LNCaP clone FGC (cell line): ENCODE measurements at regions not wholly inside any gene's neighbourhood (a gene's known extent, or its start where the extent isn't known, plus 50 kb on each side); places are given as distances from the start of the nearest gene placed in this dataset.
A peak's percentile ranks its signal among the peaks of the same experiment; 100 is the strongest.

ENCODE experiments used
- DNase-seq: peaks from one replicate; pipeline ENCODE4 v3.0.0-alpha.2; 2011; ENCODE audit warnings: low read depth
- H3K4me3 ChIP-seq: 2 replicates; pipeline ENCODE4 v1.5.1; 2011; ENCODE audit warnings: mild to moderate bottlenecking, low read depth, low read length, control low read depth
- CTCF ChIP-seq: IDR thresholded peaks from 2 replicates; pipeline ENCODE4 v1.5.1; 2012; ENCODE audit warnings: mild to moderate bottlenecking; ENCODE audit not compliant: control insufficient read depth, insufficient read depth; ENCODE audit errors: extremely low read depth

- no peak overlapping the region for H3K4me3 ChIP-seq
- no peak for TF ChIP-seq CTCF
- DNase-seq, result peak; percentile 80
These were observed 152.6 kb upstream of the TPM1 start for GRCh38 chr15:62889734-62890505.

- DNase-seq, result no peak
- TF ChIP-seq CTCF, result no peak
- H3K4me3 ChIP-seq, result no peak overlapping the region
These were observed 148.0 kb upstream of the TPM1 start for GRCh38 chr15:62894322-62895085.

GRCh38 chr15:62895139-62895866 lies 147.2 kb upstream of the TPM1 start:
- DNase-seq, result no peak
- no peak for TF ChIP-seq CTCF
- no peak overlapping the region for H3K4me3 ChIP-seq

- no peak overlapping the region for H3K4me3 ChIP-seq
- no peak for TF ChIP-seq CTCF
- no peak for DNase-seq
These were observed 146.6 kb upstream of the TPM1 start for GRCh38 chr15:62895905-62896316.

- TF ChIP-seq CTCF, result no peak
- peak; percentile 13 for DNase-seq
- no peak overlapping the region for H3K4me3 ChIP-seq
These were observed 146.1 kb upstream of the TPM1 start for GRCh38 chr15:62896380-62896866.

GRCh38 chr15:62896969-62897486 lies 145.5 kb upstream of the TPM1 start:
- no peak overlapping the region for H3K4me3 ChIP-seq
- peak; percentile 28 for DNase-seq

More at GRCh38 chr15:62896969-62897486, 145.5 kb upstream of the TPM1 start:
- no peak for TF ChIP-seq CTCF
